GM19468 (cell line): ENCODE measurements at regions not wholly inside any gene's neighbourhood (a gene's known extent, or its start where the extent isn't known, plus 50 kb on each side); places are given as distances from the start of the nearest gene placed in this dataset.

Experiments used
- ATAC-seq: cut with Tn5 transposase; IDR thresholded peaks from one replicate; pipeline ENCODE4 v1.9.1; 2021; ENCODE audit warnings: mild to moderate bottlenecking, moderate library complexity, moderate number of reproducible peaks; ENCODE audit not compliant: unreplicated experiment; ENCODE audit errors: extremely low read depth

GRCh38 chr11:130698174-130698573 is 218.1 kb downstream of the SNX19 start:
- no peak for ATAC-seq

GRCh38 chr11:130699561-130699960 is 216.7 kb downstream of the SNX19 start:
- ATAC-seq: no peak

DNA sequence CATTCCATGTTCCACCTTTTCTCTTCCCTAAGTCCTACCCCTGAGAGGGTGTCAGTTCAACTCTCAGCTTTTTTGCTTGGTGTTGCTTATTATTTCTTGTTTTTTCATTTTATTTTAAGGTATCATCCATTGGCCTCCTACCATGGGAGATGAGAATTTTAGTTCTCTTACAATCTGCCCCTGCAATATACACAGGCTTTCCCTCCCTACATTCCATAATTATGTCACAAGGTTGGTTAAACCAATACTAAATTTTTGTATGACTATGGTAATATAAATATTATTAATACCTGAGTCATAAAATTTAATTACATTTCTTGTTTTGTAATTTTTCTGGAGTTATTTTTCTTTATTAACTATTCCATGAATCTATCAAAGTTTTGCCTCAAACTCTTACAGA is 216.2 kb downstream of the SNX19 start:
- ATAC-seq: no peak

- ATAC-seq: no peak
Measured at GRCh38 chr11:130703489-130704190, 212.6 kb downstream of the SNX19 start.

- no peak for ATAC-seq
Measured at GRCh38 chr11:130705670-130706421, 210.4 kb downstream of the SNX19 start.

DNA sequence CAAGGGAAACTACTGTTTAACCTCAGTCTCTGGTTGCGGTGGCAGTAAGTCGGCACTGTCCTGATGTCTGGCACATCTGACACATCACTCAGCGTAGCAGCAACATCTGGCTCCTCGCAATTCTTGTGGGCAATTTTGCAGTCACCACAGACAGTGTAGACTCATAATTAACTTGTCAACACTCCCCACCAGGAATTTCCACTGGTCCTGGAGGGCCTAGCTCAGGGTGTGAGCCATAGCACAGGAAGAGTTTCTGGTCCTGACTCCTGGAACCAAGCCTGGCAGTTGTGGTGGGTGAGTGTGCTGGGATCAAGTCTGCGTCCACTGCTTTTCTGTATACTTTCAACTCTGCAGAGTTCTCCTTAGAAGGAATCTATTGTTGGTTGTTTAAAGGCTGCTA is 209.7 kb downstream of the SNX19 start:
- no peak for ATAC-seq

DNA sequence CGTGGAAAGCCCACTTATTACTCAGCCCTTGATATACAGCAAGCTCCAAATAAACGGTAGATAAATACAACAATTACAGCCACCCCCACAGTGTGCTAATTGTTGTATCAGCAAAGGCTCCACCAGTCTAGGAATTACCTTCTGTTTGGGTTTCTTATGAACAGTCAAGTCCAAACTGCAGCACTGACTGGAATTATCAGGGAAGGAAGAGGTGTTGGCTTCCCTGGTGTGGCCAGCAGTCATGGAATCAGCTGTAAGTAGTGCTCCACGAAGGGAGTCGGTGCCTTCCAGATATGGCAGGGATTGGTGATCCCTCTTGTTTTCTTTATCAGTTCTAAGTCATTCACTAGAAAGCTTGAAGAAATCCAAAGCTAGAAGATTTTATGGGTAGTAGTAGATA is 209.1 kb downstream of the SNX19 start:
- ATAC-seq: no peak

- no peak for ATAC-seq
Measured at GRCh38 chr11:130709531-130709930, 206.7 kb downstream of the SNX19 start.

DNA sequence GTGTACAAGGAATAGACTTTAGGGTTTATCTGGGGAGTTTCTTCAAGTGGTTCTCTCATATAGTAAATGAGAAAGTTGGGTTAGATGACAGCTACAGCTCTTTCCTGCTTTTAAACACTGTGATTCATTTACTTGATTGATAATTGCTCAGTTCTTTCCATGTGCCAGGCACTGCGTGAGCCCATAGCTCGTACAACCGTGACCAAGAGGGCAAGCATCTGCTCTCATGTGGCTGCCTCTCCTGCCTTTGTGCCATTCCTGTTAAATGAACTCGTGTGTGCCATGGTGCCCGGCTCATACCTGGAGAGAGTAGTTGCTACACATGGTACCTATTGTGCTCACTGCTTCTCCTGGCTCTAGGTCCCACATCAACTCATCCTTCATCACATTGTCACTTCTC is 206.3 kb downstream of the SNX19 start:
- ATAC-seq: no peak

DNA sequence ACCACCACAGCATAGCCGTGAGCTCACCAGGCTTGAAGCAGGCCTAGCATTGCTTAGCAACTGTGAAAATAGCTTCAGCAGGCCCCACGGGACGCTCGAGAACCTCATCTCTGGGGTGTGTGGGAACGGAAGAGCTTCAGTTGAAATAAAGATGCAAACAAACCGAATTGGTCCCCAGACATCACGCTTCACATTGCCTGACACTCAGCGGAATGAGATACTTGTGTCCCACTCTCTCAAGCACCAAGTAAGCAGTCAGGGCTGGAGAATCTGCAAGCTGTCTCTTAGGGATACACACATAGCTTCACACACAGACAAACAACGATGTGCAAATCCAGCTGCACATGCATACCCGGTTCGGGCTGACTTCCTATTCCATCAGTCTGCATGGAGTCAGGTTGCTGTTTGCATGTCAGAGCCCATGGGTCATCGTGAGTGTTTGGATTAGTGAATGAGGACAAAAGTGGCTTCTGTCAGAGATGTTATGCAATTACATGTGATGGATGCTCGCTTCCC is 205.7 kb downstream of the SNX19 start:
- ATAC-seq: no peak

DNA sequence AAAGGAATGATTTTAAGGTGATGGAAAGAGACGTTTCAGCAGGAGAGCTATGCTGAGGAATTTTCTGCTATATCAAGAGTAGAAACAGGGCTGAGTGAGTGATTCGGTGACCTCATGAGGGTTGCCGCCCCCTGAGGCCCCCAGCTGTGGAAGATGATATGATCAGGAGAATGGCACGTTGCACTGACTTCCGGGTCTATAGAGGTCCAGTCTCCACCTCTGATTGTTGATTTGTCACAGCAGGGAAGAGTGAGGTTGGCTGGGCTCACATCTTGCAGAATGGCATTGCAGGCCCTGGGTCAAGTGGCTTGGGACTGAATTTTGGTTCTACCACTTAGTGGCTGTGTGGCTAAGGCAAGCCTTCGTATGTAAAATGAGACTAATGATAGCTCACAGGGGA is 205.1 kb downstream of the SNX19 start:
- ATAC-seq: no peak

DNA sequence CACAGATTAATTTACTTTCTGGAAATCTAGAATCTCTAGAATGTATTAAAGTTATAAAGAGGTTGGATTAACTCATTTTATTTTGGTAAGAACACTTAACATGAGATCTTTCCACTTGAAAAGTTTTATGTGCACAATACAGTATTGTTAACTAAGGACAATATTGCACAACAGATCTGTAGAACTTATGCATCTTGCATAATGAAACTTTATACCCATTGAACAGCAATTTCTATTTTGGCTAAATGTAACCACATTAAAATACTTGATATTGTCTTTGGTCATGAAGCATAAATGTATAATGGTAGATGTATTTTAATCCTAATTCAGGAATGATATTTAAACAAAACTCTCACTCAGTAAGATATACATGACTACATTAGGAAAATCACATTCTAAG is 203.8 kb downstream of the SNX19 start:
- ATAC-seq: no peak

DNA sequence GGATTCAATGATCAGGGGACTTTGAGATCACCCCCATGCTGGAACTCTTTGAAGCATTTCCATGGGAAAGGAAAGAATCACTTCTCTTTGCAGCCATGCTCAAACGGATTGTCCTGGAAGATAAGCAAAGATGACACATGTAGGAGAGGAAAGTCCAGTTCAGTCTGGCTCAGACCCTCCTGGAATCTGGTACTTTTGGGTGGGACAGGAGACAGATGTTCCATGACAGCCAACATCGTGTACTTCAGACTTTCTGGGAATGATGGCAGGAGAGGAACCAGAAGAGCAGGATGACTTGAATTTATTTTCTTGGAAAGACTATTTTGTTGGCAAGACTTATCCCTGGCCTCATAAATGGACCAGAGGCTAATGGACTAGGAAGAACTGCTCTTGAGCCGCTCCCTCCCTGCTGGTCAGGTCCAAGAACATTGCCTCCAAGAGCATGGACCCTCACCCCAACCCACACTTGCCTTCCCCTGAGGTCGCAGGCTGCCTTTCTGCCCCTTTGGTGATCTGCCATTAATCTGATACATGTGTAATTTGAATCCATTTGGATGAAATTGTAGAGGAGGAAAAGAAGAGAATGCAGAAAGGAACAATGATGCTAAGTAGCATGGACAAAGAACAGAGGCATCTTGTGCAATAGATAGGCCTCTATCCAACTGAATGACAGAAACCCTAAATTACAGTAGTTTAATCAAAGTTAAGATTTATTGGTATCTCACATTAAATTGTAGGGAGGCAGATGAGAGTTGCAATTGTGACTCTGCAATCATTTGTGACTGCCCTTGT is 201.0 kb downstream of the SNX19 start:
- no peak for ATAC-seq

DNA sequence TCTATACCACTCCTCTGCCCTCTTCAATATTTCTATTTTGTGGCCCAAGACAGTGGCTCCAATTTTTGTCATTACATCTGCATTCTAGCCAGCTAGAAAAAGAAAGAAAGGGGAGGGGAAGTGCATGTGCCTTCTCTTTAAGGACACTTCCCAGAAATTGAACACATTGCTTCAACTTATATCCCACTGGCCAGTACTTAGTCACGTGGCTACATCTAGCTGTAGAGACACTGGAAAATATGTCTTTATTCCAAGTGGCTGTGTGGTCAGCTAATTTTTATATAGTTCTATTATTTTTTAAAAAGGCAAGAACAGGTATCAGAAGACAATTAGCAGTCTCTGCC is 200.4 kb downstream of the SNX19 start:
- no peak for ATAC-seq

DNA sequence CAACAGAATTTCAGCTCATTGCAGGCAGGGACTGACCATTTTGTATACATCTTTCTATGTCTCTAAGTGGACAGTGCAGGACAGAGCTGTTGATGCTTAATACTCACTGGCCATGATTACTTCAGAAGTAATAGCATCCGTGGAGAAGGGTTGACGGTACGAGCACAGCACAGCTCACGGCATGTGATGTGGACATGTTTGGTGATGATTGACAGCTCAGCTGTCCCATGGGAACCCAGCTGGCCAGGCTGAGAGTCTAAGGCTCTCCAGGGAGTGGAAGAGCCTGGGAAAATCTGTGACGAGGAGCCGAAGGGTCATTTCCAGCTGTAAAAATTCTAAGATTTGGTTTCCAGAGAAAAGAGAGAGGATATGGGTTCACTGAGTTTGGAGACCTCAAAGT is 198.2 kb downstream of the SNX19 start:
- no peak for ATAC-seq

- ATAC-seq: no peak
Measured at GRCh38 chr11:130719220-130719915, 196.9 kb downstream of the SNX19 start.

DNA sequence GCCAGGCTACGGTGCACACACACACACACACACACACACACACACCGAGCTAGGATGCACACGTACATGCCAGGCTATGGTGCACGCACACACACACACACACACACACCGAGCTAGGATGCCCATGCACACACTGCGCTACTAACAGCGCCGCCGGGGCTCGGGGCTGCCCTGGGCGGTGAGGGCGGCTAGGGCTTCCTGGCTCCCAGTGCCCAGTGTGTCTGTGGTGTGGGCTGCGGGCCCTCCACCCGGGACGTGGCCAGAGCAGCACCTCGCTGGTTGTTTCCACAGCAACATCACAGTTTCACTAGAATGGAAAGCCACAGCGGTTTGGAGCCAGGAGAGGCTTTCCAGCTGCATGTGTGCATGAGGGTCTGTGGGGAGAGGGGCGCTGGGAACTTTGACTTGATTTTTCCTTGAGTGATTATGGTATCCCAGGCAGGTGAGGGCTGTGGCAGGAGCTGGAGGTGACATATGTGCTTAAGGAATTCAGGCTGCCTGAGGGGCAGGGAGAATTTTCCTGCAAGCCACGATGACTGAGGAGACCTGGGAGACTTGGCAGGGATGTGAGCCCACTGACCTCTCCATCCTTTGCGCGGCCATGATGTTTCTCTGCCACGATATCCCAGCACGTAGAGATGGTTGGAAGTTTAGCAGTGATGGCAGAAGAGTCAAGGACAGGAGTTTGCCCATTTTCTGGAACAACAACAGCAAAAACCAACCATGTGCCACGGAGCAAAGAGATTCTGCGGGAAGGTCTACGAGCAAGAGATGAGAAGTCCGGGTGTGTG is 195.9 kb downstream of the SNX19 start:
- ATAC-seq: no peak

GRCh38 chr11:130721023-130721681 is 195.1 kb downstream of the SNX19 start:
- no peak for ATAC-seq

DNA sequence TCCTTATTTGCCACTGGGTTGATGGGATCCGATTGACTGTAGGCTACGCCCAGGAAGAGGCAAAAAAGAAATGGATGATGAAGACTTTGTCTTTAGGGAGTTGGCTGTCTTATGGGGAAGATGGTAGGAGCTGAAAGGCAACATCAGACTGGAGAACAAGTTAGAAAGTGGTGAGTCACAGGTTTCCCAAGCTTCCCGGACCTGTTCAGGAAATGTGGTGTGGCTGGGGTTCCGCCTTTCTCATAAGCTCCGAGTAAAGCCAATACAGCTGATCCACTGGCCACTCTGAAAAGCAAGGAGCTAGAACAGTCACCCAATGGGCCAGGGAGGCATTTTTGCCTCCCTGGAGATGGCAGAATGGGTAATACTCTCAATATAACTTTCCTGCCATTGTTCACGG is 194.5 kb downstream of the SNX19 start:
- ATAC-seq: no peak
